ELF-1 (cell line): ENCODE measurements at regions not wholly inside any gene's neighbourhood (a gene's known extent, or its start where the extent isn't known, plus 50 kb on each side); places are given as distances from the start of the nearest gene placed in this dataset.
"Not testable (repeated sequence)": the region's sequence is repeated elsewhere in the genome, so short reads cannot be mapped to it uniquely, and the experiment has no call there.

Source experiments
- DNase-seq: peaks from one replicate; pipeline ENCODE4 v3.0.0-alpha.2; 2016; ENCODE audit warnings: low read depth, low spot score

GRCh38 chr5:32534041-32534440, 51.3 kb upstream of the SUB1 start:
- DNase-seq: no peak

GRCh38 chr5:32531885-32532520, 53.4 kb upstream of the SUB1 start:
- peak; percentile 59 for DNase-seq

- DNase-seq: not testable (repeated sequence)
Measured at GRCh38 chr5:32527321-32527720, 58.0 kb upstream of the SUB1 start.

- DNase-seq: no peak
Measured at GRCh38 chr5:32526810-32527209, 58.5 kb upstream of the SUB1 start.

- no peak for DNase-seq
Measured at GRCh38 chr5:32523625-32524024, 61.7 kb upstream of the SUB1 start.

- no peak for DNase-seq
Measured at GRCh38 chr5:32522429-32523143, 62.8 kb upstream of the SUB1 start.

GRCh38 chr5:32521481-32521880, 63.9 kb upstream of the SUB1 start:
- DNase-seq: no peak

GRCh38 chr5:32520972-32521371, 64.4 kb upstream of the SUB1 start:
- no peak for DNase-seq

GRCh38 chr5:32520356-32520755, 65.0 kb upstream of the SUB1 start:
- no peak for DNase-seq

GRCh38 chr5:32519508-32519907, 65.8 kb upstream of the SUB1 start:
- no peak for DNase-seq

GRCh38 chr5:32514806-32515205, 70.3 kb upstream of the ZFR start:
- DNase-seq: no peak

- no peak for DNase-seq
Measured at GRCh38 chr5:32512926-32513325, 68.4 kb upstream of the ZFR start.

- DNase-seq: no peak
Measured at GRCh38 chr5:32511776-32512374, 67.3 kb upstream of the ZFR start.

- no peak for DNase-seq
Measured at GRCh38 chr5:32510860-32511259, 66.3 kb upstream of the ZFR start.

GRCh38 chr5:32508806-32509805, 64.6 kb upstream of the ZFR start:
- DNase-seq: no peak

GRCh38 chr5:32507738-32508434, 63.3 kb upstream of the ZFR start:
- peak; percentile 67 for DNase-seq

GRCh38 chr5:32506799-32507198, 62.3 kb upstream of the ZFR start:
- no peak for DNase-seq

GRCh38 chr5:32506201-32506661, 61.7 kb upstream of the ZFR start:
- DNase-seq: peak; percentile 18

GRCh38 chr5:32505756-32506155, 61.2 kb upstream of the ZFR start:
- DNase-seq: peak; percentile 30

GRCh38 chr5:32504989-32505596, 60.6 kb upstream of the ZFR start:
- peak; percentile 18 for DNase-seq
